HG03432 (cell line): ENCODE measurements at regions not wholly inside any gene's neighbourhood (a gene's known extent, or its start where the extent isn't known, plus 50 kb on each side); places are given as distances from the start of the nearest gene placed in this dataset.
A peak's percentile ranks its signal among the peaks of the same experiment; 100 is the strongest.
"Not testable (repeated sequence)": the region's sequence is repeated elsewhere in the genome, so short reads cannot be mapped to it uniquely, and the experiment has no call there.

ENCODE experiments used
- ATAC-seq: cut with Tn5 transposase; IDR thresholded peaks from one replicate; pipeline ENCODE4 v1.9.1; 2021; ENCODE audit warnings: mild to moderate bottlenecking, moderate library complexity; ENCODE audit not compliant: unreplicated experiment

DNA sequence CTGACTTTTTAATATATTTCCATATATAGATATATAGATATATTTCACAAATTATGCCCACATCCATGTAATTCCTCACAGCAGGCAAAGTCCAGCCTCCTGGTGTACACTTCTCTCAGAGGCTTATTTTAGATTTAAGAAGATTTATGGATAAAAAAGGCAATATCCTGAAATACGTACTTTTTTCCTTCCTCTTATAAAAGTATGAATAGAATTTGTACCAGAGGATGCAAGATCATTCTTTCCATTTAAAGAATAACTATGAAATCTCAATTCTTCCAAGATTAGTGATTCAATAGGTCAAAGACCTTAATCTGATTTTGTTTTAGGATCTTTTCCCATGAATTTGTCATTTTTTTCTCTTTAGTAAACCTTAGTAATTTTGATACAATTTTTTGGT is 597.9 kb upstream of the TBL1XR1 start:
- ATAC-seq, result no peak

DNA sequence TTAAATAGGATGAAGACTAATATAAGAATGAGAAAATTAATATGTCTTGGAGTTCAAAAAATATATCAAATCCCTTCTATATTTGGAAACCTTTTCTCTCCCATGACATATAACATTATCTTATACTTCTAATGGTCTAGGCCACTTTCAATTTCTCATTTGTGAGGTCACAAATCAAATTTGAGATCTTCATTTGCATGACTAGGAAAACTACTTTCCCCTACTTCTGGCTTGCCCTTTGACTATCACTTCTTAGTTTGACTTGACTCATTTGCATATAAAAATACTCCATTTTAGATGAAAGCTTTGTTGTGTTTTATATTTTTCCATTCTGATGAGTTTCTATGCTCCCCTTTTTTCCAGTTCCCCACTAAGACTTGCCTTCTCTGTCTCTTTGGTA is 598.6 kb upstream of the TBL1XR1 start:
- no peak for ATAC-seq

DNA sequence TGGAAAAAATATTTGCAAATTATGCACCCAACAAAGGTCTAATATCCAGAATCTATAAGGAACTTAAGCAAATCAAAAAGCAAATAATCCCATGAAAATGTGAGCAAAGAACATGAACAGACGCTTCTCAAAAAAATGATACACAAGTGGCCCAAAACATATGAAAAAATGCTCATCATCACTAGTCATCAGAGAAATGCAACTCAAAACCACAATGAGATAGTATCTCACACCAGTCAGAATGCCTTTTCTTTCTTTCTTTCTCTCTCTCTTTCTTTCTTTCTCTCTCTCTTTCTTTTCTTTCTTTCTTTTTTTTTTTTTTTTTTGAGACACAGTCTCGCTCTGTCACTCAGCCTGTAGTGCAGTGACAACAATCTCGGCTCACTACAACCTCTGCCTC is 602.9 kb upstream of the TBL1XR1 start:
- not testable (repeated sequence) for ATAC-seq

GRCh38 chr3:177800561-177800960 is 603.3 kb upstream of the TBL1XR1 start:
- no peak for ATAC-seq

GRCh38 chr3:177802151-177802900 is 605.0 kb upstream of the TBL1XR1 start:
- no peak for ATAC-seq

DNA sequence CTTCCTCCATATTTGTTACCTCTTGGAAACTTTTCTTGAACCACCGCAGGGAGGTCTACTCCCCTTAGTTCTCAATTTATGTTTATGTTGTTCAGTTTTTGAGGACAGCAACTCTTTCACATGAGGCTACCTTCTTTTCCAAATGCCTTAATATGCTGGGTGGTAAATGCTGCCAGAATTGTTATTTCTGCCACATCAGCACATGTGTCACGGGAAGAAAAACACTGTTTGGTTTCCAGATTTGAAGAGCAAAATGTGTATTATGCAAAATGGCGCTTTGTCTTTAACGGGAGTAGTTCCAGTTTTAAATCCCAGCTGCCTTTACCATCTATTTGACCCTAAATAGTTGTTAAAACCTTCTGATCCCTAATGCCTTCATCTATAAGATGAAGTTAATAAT is 606.2 kb upstream of the TBL1XR1 start:
- no peak for ATAC-seq

DNA sequence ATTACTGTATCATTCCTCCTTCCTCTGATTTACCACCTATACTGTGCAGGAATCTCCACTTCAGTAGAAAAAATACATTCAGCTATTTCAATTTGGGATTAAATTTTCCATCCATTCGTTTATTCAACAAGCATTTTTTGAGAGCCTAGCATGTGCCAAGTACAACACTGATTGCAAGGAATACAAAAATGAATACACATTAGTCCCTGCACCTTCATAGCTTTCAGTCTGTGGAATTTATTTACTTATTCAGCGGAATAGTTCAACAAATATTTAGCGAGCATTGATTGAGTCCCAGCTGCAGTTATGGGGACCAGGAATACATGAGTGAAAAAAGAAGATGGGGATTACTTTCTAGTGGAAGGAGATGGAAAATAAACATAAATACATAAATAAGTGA is 606.8 kb upstream of the TBL1XR1 start:
- no peak for ATAC-seq

GRCh38 chr3:177804646-177805045 is 607.4 kb upstream of the TBL1XR1 start:
- ATAC-seq, result no peak

DNA sequence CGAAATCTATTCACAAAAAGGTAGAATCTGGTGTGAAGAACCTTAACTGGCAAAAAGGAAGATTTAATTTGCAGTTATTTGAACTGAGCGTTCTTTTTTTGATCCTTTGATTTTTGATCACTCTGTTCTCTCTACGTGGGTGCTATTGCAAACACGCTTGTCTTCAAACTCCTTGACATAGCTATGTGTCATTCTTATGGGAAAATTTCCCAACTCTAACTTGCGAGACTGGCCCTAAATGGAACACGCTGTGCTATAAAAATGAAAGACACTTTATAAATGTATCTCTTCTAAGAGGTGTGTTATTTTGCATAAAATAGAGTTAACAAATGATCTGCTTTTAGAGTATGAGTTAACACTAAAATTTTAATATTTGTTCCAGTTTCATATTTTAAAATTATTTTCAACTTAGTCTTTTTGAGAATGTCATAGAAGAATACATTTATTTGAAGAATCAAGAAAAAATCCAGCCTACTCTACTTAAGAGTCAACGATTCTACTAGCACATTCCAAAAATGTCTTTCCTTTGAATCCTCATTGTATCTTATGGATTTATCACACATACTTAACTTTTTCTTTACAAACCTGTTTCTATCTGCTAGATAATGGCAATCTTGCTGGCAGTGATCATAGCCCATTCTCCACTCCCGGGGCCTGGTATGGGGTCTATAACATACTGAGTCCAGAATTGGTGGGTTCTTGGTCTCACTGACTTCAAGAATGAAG is 610.0 kb upstream of the TBL1XR1 start:
- ATAC-seq, result no peak

DNA sequence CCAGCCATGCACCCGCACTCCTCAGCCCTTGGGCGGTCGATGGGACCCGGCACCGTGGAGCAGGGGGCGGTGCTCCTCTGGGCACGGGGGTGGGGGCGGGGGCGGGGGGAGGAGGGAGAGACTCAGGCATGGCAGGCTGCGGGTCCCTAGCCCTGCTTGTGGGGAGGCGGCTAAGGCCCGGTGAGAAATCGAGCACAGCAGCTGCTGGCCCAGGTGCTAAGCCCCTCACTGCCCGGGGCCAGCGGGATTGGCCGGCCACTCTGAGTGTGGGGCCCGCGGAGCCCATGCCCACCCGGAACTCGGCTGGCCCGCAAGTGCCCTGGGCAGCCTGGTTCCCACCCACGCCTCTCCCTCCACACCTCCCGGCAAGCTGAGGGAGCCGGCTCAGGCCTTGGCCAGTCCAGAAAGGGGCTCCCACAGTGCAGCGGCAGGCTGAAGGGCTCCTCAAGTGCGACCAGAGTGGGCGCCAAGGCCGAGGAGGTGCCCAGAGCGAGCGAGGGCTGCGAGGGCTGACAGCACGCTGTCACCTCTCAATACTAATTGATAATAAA is 611.7 kb upstream of the TBL1XR1 start:
- not testable (repeated sequence) for ATAC-seq

DNA sequence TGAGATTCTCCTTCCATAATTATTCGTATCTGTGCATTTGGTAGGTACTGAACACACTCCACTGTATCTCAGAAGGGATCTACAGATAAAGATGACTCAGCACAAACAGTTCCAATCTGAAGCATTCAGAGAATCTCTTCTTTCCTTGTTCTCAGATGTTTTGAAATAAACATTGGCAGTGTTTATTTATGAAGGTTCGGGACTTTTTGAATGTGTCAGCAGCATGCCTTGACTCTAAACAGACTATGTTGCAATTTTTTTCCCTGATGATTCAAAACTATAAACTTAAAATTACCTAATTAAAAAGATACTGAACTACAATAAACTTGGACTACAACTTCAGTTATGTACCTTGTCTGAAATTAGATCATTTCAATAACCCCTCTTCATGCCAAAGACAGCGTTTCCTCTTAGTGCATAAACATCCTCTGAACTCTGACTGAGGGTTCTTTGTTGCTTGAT is 612.9 kb upstream of the TBL1XR1 start:
- ATAC-seq, result no peak

- no peak for ATAC-seq
These were observed 613.8 kb upstream of the TBL1XR1 start for GRCh38 chr3:177811112-177811511.

- ATAC-seq, result no peak
These were observed 614.6 kb upstream of the TBL1XR1 start for GRCh38 chr3:177811835-177812234.

DNA sequence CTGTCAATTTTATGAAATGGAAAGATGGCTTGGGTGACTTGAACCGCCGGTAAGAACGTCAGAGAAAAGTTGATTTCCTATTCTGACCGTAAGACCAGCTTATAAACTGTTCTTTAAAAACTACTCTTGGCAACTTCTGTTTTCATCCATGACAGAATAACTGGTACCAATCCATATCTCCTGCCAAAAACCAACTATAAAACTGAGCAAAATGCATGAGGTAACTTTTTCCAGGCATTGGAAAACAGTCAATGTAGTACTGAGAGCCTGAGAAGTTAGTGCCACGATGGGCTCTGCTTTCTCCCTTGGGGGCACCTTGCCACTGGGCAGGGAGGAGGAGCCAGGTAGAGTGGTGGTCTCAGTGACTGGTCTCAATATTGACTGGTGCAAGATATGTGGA is 615.2 kb upstream of the TBL1XR1 start:
- no peak for ATAC-seq

- no peak for ATAC-seq
These were observed 616.0 kb upstream of the TBL1XR1 start for GRCh38 chr3:177813322-177813721.

DNA sequence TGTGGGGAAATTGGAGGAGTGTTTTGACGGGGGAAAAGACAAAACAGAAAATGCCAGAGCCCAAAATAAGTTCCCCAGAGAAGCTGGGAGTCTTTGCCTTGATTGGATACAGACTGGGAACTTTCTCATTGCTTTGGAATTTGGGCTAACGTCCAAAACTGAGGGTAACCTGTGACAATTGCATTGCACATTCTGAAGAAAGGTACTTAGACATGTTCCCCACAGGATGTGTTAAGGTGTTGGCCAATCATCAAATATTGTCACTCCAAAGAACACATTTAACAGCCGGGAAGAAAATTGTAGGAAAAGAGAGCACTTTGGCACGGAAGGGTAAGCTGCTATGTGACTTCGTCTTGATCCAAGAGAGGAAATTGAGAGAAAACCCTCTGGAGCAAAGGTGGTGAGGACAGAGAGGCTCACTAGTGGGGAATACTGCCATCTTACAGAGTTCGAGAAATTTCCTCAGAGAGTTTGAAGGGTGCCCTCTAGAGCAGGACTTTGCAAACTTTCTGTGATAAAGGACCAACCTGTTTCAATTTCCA is 619.5 kb upstream of the TBL1XR1 start:
- no peak for ATAC-seq

DNA sequence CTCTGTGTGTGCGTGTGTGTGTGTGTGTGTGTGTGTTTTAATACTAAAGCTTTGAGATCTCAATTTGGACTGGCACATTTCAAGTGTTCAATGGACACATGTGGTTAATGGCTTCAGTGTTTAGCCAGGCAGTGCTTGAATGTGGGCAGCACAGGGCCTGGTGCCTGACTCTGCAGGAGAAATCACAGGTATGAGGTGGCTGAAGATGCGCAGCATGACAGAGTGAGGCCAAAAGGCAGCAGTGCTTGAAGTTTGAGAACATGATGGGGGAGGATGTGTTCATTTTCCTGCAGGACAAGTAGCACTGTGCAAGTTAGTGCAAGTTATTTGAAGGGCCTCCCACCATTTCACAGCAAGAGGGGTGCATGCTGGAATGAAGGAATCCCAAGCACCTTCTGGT is 620.5 kb upstream of the TBL1XR1 start:
- ATAC-seq, result no peak

- no peak for ATAC-seq
These were observed 621.5 kb upstream of the TBL1XR1 start for GRCh38 chr3:177818712-177819240.

- ATAC-seq, result peak; percentile 82
These were observed 623.5 kb upstream of the TBL1XR1 start for GRCh38 chr3:177820683-177821316.

- ATAC-seq, result no peak
These were observed 625.4 kb upstream of the TBL1XR1 start for GRCh38 chr3:177822681-177823096.

GRCh38 chr3:177823701-177824189 is 626.5 kb upstream of the TBL1XR1 start:
- no peak for ATAC-seq
